Naive thymus-derived CD8-positive, alpha-beta T cell (primary cell): ENCODE measurements at regions not wholly inside any gene's neighbourhood (a gene's known extent, or its start where the extent isn't known, plus 50 kb on each side); places are given as distances from the start of the nearest gene placed in this dataset.

Experiments used
- ATAC-seq, 2 donors: fragments of 150-1000 bp; cut with Tn5 transposase in 1 of 2; sonication (Bioruptor Pico), chemical (Tn5 transposase) in 1 of 2; 1 replicate in 1 of 2; 2 replicates in 1 of 2; pipeline ENCODE4 v1.10.0; 2021; ENCODE audit warnings: mild to moderate bottlenecking in 2 of 2, moderate library complexity in 2 of 2
- POLR2A ChIA-PET: fragments of 350-600 bp; sonication (Branson Sonifier 250); formaldehyde crosslinking; loops from one replicate; lab custom pipeline; 2021; ENCODE audit warnings: antibody characterized with exemption; lab: Charles Lee
- DNase-seq, 10 donors: peaks; one replicate each; pipeline versions ENCODE4 v3.0.0 to v3.0.0-alpha.2; 2020 to 2022
- H3K27ac Mint-ChIP-seq, 10 donors: one replicate each; pipeline ENCODE4 v1.8.0; 2020 to 2022; ENCODE audit warnings: mild to moderate bottlenecking in 10 of 10, mixed read lengths in 10 of 10, moderate library complexity in 4 of 10, inconsistent platforms in 1 of 10
- H3K27me3 Mint-ChIP-seq, 5 donors: one replicate each; pipeline ENCODE4 v1.8.0; 2021 to 2022; ENCODE audit warnings: mixed read lengths in 5 of 5
- H3K36me3 Mint-ChIP-seq, 3 donors: one replicate each; pipeline ENCODE4 v1.8.0; 2020 to 2022; ENCODE audit warnings: mixed read lengths in 3 of 3, mild to moderate bottlenecking in 2 of 3, inconsistent platforms in 1 of 3
- H3K4me1 Mint-ChIP-seq, 4 donors: one replicate each; pipeline ENCODE4 v1.8.0; 2021 to 2022; ENCODE audit warnings: mixed read lengths in 4 of 4
- H3K4me3 Mint-ChIP-seq, 10 donors: one replicate each; pipeline ENCODE4 v1.8.0; 2020 to 2022; ENCODE audit warnings: mild to moderate bottlenecking in 10 of 10, mixed read lengths in 10 of 10, moderate library complexity in 6 of 10, inconsistent platforms in 1 of 10
- H3K9me3 Mint-ChIP-seq, 9 donors: one replicate each; pipeline ENCODE4 v1.8.0; 2020 to 2022; ENCODE audit warnings: mixed read lengths in 9 of 9, mild to moderate bottlenecking in 3 of 9, inconsistent platforms in 1 of 9, moderate library complexity in 1 of 9

- Mint-ChIP-seq H3K36me3 (no peaks in the 10 kb centered on the region), H3K4me1 (no peaks in the 10 kb centered on the region), H3K27me3 (peaks cover 0 to 17% (median 0%) of the 10 kb centered on the region in 5 donors), H3K9me3 (peaks cover 0 to 13% (median 0%) of the 10 kb centered on the region in 9 donors), H3K27ac (no peak overlapping the region), H3K4me3 (no peak overlapping the region)
- ATAC-seq, result no peak
- no peak for DNase-seq
- POLR2A ChIA-PET, result no interaction called here
Observed at GRCh38 chr12:30105505-30105904, 321.8 kb upstream of the TMTC1 start.

- POLR2A ChIA-PET, result no interaction called here
- ATAC-seq, result no peak
- H3K27me3 Mint-ChIP-seq, result peaks cover 0 to 17% (median 0%) of the 10 kb centered on the region in 5 donors
Observed at GRCh38 chr12:30104971-30105370, 321.2 kb upstream of the TMTC1 start.

GRCh38 chr12:30100741-30101140 is 317.0 kb upstream of the TMTC1 start:
- Mint-ChIP-seq H3K4me1 (no peaks in the 10 kb centered on the region), H3K27ac (no peak overlapping the region), H3K27me3 (peaks cover 0 to 5% (median 0%) of the 10 kb centered on the region in 5 donors), H3K36me3 (no peaks in the 10 kb centered on the region), H3K9me3 (peaks cover 0 to 13% (median 0%) of the 10 kb centered on the region in 9 donors), H3K4me3 (no peak overlapping the region)
- POLR2A ChIA-PET, result no interaction called here
- ATAC-seq (no peak), DNase-seq (no peak)

More at GRCh38 chr12:30104971-30105370, 321.2 kb upstream of the TMTC1 start:
- H3K4me1 Mint-ChIP-seq, result no peaks in the 10 kb centered on the region
- H3K9me3 Mint-ChIP-seq, result peaks cover 0 to 13% (median 0%) of the 10 kb centered on the region in 9 donors
- H3K4me3 Mint-ChIP-seq, result no peak overlapping the region
- no peaks in the 10 kb centered on the region for H3K36me3 Mint-ChIP-seq
- H3K27ac Mint-ChIP-seq, result no peak overlapping the region
- no peak for DNase-seq

- Mint-ChIP-seq H3K4me1 (no peaks in the 10 kb centered on the region), H3K27me3 (peaks cover 0 to 16% (median 0%) of the 10 kb centered on the region in 5 donors), H3K27ac (no peak overlapping the region), H3K36me3 (no peaks in the 10 kb centered on the region), H3K4me3 (no peak overlapping the region), H3K9me3 (peaks cover 0 to 9% (median 0%) of the 10 kb centered on the region in 9 donors)
- POLR2A ChIA-PET, result no interaction called here
- no peak for ATAC-seq
- DNase-seq, result no peak
Observed at GRCh38 chr12:30098677-30099076, 314.9 kb upstream of the TMTC1 start.

GRCh38 chr12:30095511-30095910 is 311.8 kb upstream of the TMTC1 start:
- POLR2A ChIA-PET, result no interaction called here
- Mint-ChIP-seq H3K27me3 (peaks cover 0 to 21% (median 1%) of the 10 kb centered on the region in 5 donors), H3K4me3 (no peak overlapping the region), H3K4me1 (no peaks in the 10 kb centered on the region), H3K36me3 (no peaks in the 10 kb centered on the region), H3K9me3 (peaks cover 0 to 4% (median 1%) of the 10 kb centered on the region in 9 donors), H3K27ac (no peak overlapping the region)
- DNase-seq (no peak), ATAC-seq (no peak)

GRCh38 chr12:30092983-30093617 is 309.4 kb upstream of the TMTC1 start:
- ATAC-seq (no peak), DNase-seq (no peak)
- peaks cover 0 to 21% (median 1%) of the 10 kb centered on the region in 5 donors for H3K27me3 Mint-ChIP-seq
- H3K4me1 Mint-ChIP-seq, result no peaks in the 10 kb centered on the region
- POLR2A ChIA-PET, result no interaction called here
- no peaks in the 10 kb centered on the region for H3K36me3 Mint-ChIP-seq
- peaks cover 0 to 4% (median 1%) of the 10 kb centered on the region in 9 donors for H3K9me3 Mint-ChIP-seq
- H3K4me3 Mint-ChIP-seq, result no peak overlapping the region
- H3K27ac Mint-ChIP-seq, result no peak overlapping the region

GRCh38 chr12:30090258-30090657 is 306.5 kb upstream of the TMTC1 start:
- Mint-ChIP-seq H3K36me3 (no peaks in the 10 kb centered on the region), H3K4me3 (no peak overlapping the region), H3K4me1 (no peaks in the 10 kb centered on the region), H3K27ac (no peak overlapping the region), H3K9me3 (peaks cover 0 to 4% (median 1%) of the 10 kb centered on the region in 9 donors), H3K27me3 (peaks cover 0 to 21% (median 1%) of the 10 kb centered on the region in 5 donors)
- POLR2A ChIA-PET, result no interaction called here
- no peak for DNase-seq
- no peak for ATAC-seq

GRCh38 chr12:30088259-30088995 is 304.7 kb upstream of the TMTC1 start:
- POLR2A ChIA-PET, result no interaction called here
- H3K27ac Mint-ChIP-seq, result no peak overlapping the region
- H3K9me3 Mint-ChIP-seq, result peaks cover 0 to 2% (median 0%) of the 10 kb centered on the region in 9 donors
- DNase-seq, result no peak
- no peaks in the 10 kb centered on the region for H3K36me3 Mint-ChIP-seq
- no peaks in the 10 kb centered on the region for H3K4me1 Mint-ChIP-seq
- H3K4me3 Mint-ChIP-seq, result no peak overlapping the region
- ATAC-seq, result no peak
- H3K27me3 Mint-ChIP-seq, result peaks cover 0 to 3% (median 1%) of the 10 kb centered on the region in 5 donors

- no peaks in the 10 kb centered on the region for H3K36me3 Mint-ChIP-seq
- DNase-seq, result no peak
- H3K4me1 Mint-ChIP-seq, result no peaks in the 10 kb centered on the region
- peaks cover 0 to 13% (median 0%) of the 10 kb centered on the region in 5 donors for H3K27me3 Mint-ChIP-seq
- H3K4me3 Mint-ChIP-seq, result no peak overlapping the region
- POLR2A ChIA-PET, result no interaction called here
- peaks cover 0 to 7% (median 0%) of the 10 kb centered on the region in 9 donors for H3K9me3 Mint-ChIP-seq
- no peak for ATAC-seq
- no peak overlapping the region for H3K27ac Mint-ChIP-seq
Observed at GRCh38 chr12:30082381-30082780, 298.6 kb upstream of the TMTC1 start.

GRCh38 chr12:30074916-30075315 is 291.2 kb upstream of the TMTC1 start:
- no peaks in the 10 kb centered on the region for H3K36me3 Mint-ChIP-seq
- POLR2A ChIA-PET, result no interaction called here
- peaks cover 0 to 14% (median 2%) of the 10 kb centered on the region in 5 donors for H3K27me3 Mint-ChIP-seq
- H3K4me1 Mint-ChIP-seq, result no peaks in the 10 kb centered on the region
- DNase-seq, result no peak
- no peaks in the 10 kb centered on the region for H3K9me3 Mint-ChIP-seq
- no peak overlapping the region for H3K4me3 Mint-ChIP-seq
- no peak overlapping the region for H3K27ac Mint-ChIP-seq
- ATAC-seq, result no peak

GRCh38 chr12:30072824-30073223 is 289.1 kb upstream of the TMTC1 start:
- ATAC-seq (no peak), DNase-seq (no peak)
- Mint-ChIP-seq H3K27ac (no peak overlapping the region), H3K36me3 (no peaks in the 10 kb centered on the region), H3K27me3 (peaks cover 0 to 10% (median under 1%) of the 10 kb centered on the region in 5 donors), H3K4me3 (no peak overlapping the region), H3K9me3 (peaks cover 0 to 4% (median 0%) of the 10 kb centered on the region in 9 donors), H3K4me1 (no peaks in the 10 kb centered on the region)
- POLR2A ChIA-PET, result no interaction called here

- Mint-ChIP-seq H3K9me3 (peaks cover 0 to 7% (median 0%) of the 10 kb centered on the region in 9 donors), H3K36me3 (no peaks in the 10 kb centered on the region), H3K27me3 (peaks cover 0 to 10% (median 2%) of the 10 kb centered on the region in 5 donors), H3K4me3 (no peak overlapping the region), H3K27ac (no peak overlapping the region), H3K4me1 (no peaks in the 10 kb centered on the region)
- POLR2A ChIA-PET, result no interaction called here
- ATAC-seq, result no peak
- no peak for DNase-seq
Observed at GRCh38 chr12:30067146-30067545, 283.4 kb upstream of the TMTC1 start.

- Mint-ChIP-seq H3K27me3 (peaks cover 0 to 10% (median 0%) of the 10 kb centered on the region in 5 donors), H3K4me1 (no peaks in the 10 kb centered on the region), H3K9me3 (peaks cover 0 to 7% (median 0%) of the 10 kb centered on the region in 9 donors), H3K4me3 (no peak overlapping the region), H3K36me3 (no peaks in the 10 kb centered on the region), H3K27ac (no peak overlapping the region)
- POLR2A ChIA-PET, result no interaction called here
- DNase-seq (no peak), ATAC-seq (no peak)
Observed at GRCh38 chr12:30064906-30065305, 281.2 kb upstream of the TMTC1 start.
